ENCODE measurements at regions not wholly inside any gene's neighbourhood (a gene's known extent, or its start where the extent isn't known, plus 50 kb on each side); places are given as distances from the start of the nearest gene placed in this dataset.
"Not testable (repeated sequence)": the region's sequence is repeated elsewhere in the genome, so short reads cannot be mapped to it uniquely, and the experiment has no call there.

GRCh38 chrX:10676235-10676957, 56.0 kb upstream of the MID1 start:
- no peaks in the 10 kb centered on the region for H3K36me3 Mint-ChIP-seq (ENCODE audit: low read depth)
- no peaks in the 10 kb centered on the region for H3K9me3 Mint-ChIP-seq (ENCODE audit: low read depth)
- intact Hi-C loops (cut with DNase I, micrococcal nuclease) = no loop called here
- H3K27ac Mint-ChIP-seq = no peak overlapping the region
- ChIA-PET POLR2A (no interaction called here), CTCF (no interaction called here)
- H3K4me3 Mint-ChIP-seq = no peak overlapping the region
- ATAC-seq (no peak), DNase-seq (no peak)
- no peaks in the 10 kb centered on the region for H3K27me3 Mint-ChIP-seq
- no peaks in the 10 kb centered on the region for H3K4me1 Mint-ChIP-seq

GRCh38 chrX:10677490-10677889, 57.1 kb upstream of the MID1 start:
- intact Hi-C loops (cut with DNase I, micrococcal nuclease) = no loop called here
- H3K4me3 Mint-ChIP-seq = no peak overlapping the region
- ChIA-PET CTCF (no interaction called here), POLR2A (no interaction called here)
- DNase-seq (no peak), ATAC-seq (no peak)
- H3K4me1 Mint-ChIP-seq = no peaks in the 10 kb centered on the region
- no peaks in the 10 kb centered on the region for H3K36me3 Mint-ChIP-seq (ENCODE audit: low read depth)
- no peaks in the 10 kb centered on the region for H3K9me3 Mint-ChIP-seq (ENCODE audit: low read depth)
- H3K27ac Mint-ChIP-seq = no peak overlapping the region
- no peaks in the 10 kb centered on the region for H3K27me3 Mint-ChIP-seq

GRCh38 chrX:10679387-10679786, 59.0 kb upstream of the MID1 start:
- Mint-ChIP-seq H3K4me3 (no peak overlapping the region), H3K36me3 (ENCODE audit: low read depth) (no peaks in the 10 kb centered on the region), H3K27me3 (no peaks in the 10 kb centered on the region), H3K9me3 (ENCODE audit: low read depth) (no peaks in the 10 kb centered on the region), H3K4me1 (no peaks in the 10 kb centered on the region), H3K27ac (no peak overlapping the region)
- intact Hi-C loops (cut with DNase I, micrococcal nuclease) = no loop called here
- ChIA-PET CTCF (no interaction called here), POLR2A (no interaction called here)
- DNase-seq (no peak), ATAC-seq (no peak)

- ChIA-PET POLR2A (no interaction called here), CTCF (no interaction called here)
- no peak overlapping the region for H3K4me3 Mint-ChIP-seq
- ATAC-seq = no peak
- intact Hi-C loops (cut with DNase I, micrococcal nuclease) = no loop called here
- H3K9me3 Mint-ChIP-seq (ENCODE audit: low read depth) = no peaks in the 10 kb centered on the region
- H3K27me3 Mint-ChIP-seq = no peaks in the 10 kb centered on the region
- H3K36me3 Mint-ChIP-seq (ENCODE audit: low read depth) = no peaks in the 10 kb centered on the region
- DNase-seq = no peak
- no peak overlapping the region for H3K27ac Mint-ChIP-seq
- H3K4me1 Mint-ChIP-seq = no peaks in the 10 kb centered on the region
Measured at GRCh38 chrX:10681167-10681566, 60.8 kb upstream of the MID1 start.

- H3K9me3 Mint-ChIP-seq (ENCODE audit: low read depth); H3K4me3 Mint-ChIP-seq; H3K4me1 Mint-ChIP-seq; DNase-seq; ATAC-seq; H3K36me3 Mint-ChIP-seq (ENCODE audit: low read depth); POLR2A ChIA-PET; H3K27me3 Mint-ChIP-seq; intact Hi-C loops (cut with DNase I, micrococcal nuclease); H3K27ac Mint-ChIP-seq: not testable (repeated sequence)
- CTCF ChIA-PET = interaction anchor here (0.6 kb wide), 1 partner anchor 257 kb away, joined by 3 read pairs; no protein-coding TSS in a partner anchor
Measured at GRCh38 chrX:10683631-10684030, 63.2 kb upstream of the MID1 start.

GRCh38 chrX:10685923-10686595, 65.7 kb upstream of the MID1 start:
- no peak overlapping the region for H3K27ac Mint-ChIP-seq
- intact Hi-C loops (cut with DNase I, micrococcal nuclease) = no loop called here
- ChIA-PET CTCF (no interaction called here), POLR2A (no interaction called here)
- no peaks in the 10 kb centered on the region for H3K27me3 Mint-ChIP-seq
- no peak overlapping the region for H3K4me3 Mint-ChIP-seq
- H3K9me3 Mint-ChIP-seq (ENCODE audit: low read depth) = no peaks in the 10 kb centered on the region
- no peaks in the 10 kb centered on the region for H3K4me1 Mint-ChIP-seq
- ATAC-seq (no peak), DNase-seq (no peak)
- H3K36me3 Mint-ChIP-seq (ENCODE audit: low read depth) = no peaks in the 10 kb centered on the region

- H3K9me3 Mint-ChIP-seq (ENCODE audit: low read depth); CTCF ChIA-PET; ATAC-seq; intact Hi-C loops (cut with DNase I, micrococcal nuclease); POLR2A ChIA-PET; H3K4me3 Mint-ChIP-seq; DNase-seq; H3K27ac Mint-ChIP-seq; H3K36me3 Mint-ChIP-seq (ENCODE audit: low read depth); H3K27me3 Mint-ChIP-seq; H3K4me1 Mint-ChIP-seq: not testable (repeated sequence)
Measured at GRCh38 chrX:10691751-10692150, 71.4 kb upstream of the MID1 start.

- no peak for ATAC-seq
- intact Hi-C loops (cut with DNase I, micrococcal nuclease) = no loop called here
Measured at GRCh38 chrX:10697616-10698317, 77.4 kb upstream of the MID1 start.

GRCh38 chrX:10698318-10698640, 77.9 kb upstream of the MID1 start:
- no peaks in the 10 kb centered on the region for H3K36me3 Mint-ChIP-seq (ENCODE audit: low read depth)
- no peak overlapping the region for H3K4me3 Mint-ChIP-seq
- H3K4me1 Mint-ChIP-seq = no peaks in the 10 kb centered on the region
- ATAC-seq (no peak), DNase-seq (no peak)
- intact Hi-C loops (cut with DNase I, micrococcal nuclease) = no loop called here
- H3K9me3 Mint-ChIP-seq (ENCODE audit: low read depth) = peaks cover 2% of the 10 kb centered on the region
- CTCF ChIA-PET = no interaction called here
- no peaks in the 10 kb centered on the region for H3K27me3 Mint-ChIP-seq
- no peak overlapping the region for H3K27ac Mint-ChIP-seq
- POLR2A ChIA-PET = no interaction called here

More at GRCh38 chrX:10697616-10698317, 77.4 kb upstream of the MID1 start:
- Mint-ChIP-seq H3K27ac (no peak overlapping the region), H3K36me3 (ENCODE audit: low read depth) (no peaks in the 10 kb centered on the region), H3K27me3 (no peaks in the 10 kb centered on the region), H3K9me3 (ENCODE audit: low read depth) (peaks cover 2% of the 10 kb centered on the region), H3K4me3 (no peak overlapping the region), H3K4me1 (no peaks in the 10 kb centered on the region)
- DNase-seq = no peak
- ChIA-PET POLR2A (no interaction called here), CTCF (no interaction called here)

- POLR2A ChIA-PET = no interaction called here
- H3K27me3 Mint-ChIP-seq = no peaks in the 10 kb centered on the region
- no peak overlapping the region for H3K27ac Mint-ChIP-seq
- intact Hi-C loops (cut with DNase I, micrococcal nuclease) = no loop called here
- CTCF ChIA-PET = no interaction called here
- no peaks in the 10 kb centered on the region for H3K4me1 Mint-ChIP-seq
- DNase-seq (no peak), ATAC-seq (no peak)
- no peaks in the 10 kb centered on the region for H3K36me3 Mint-ChIP-seq (ENCODE audit: low read depth)
- H3K9me3 Mint-ChIP-seq (ENCODE audit: low read depth) = peaks cover 2% of the 10 kb centered on the region
- H3K4me3 Mint-ChIP-seq = no peak overlapping the region
Measured at GRCh38 chrX:10702031-10702430, 81.6 kb upstream of the MID1 start.

GRCh38 chrX:10706342-10706741, 86.0 kb upstream of the MID1 start:
- H3K27me3 Mint-ChIP-seq; ATAC-seq; CTCF ChIA-PET; H3K4me3 Mint-ChIP-seq; intact Hi-C loops (cut with DNase I, micrococcal nuclease); H3K36me3 Mint-ChIP-seq (ENCODE audit: low read depth); POLR2A ChIA-PET; H3K4me1 Mint-ChIP-seq; H3K27ac Mint-ChIP-seq; DNase-seq; H3K9me3 Mint-ChIP-seq (ENCODE audit: low read depth): not testable (repeated sequence)

- intact Hi-C loops (cut with DNase I, micrococcal nuclease) = no loop called here
- ATAC-seq (no peak), DNase-seq (no peak)
- Mint-ChIP-seq H3K9me3 (ENCODE audit: low read depth) (no peaks in the 10 kb centered on the region), H3K4me3 (no peak overlapping the region), H3K36me3 (ENCODE audit: low read depth) (no peaks in the 10 kb centered on the region), H3K27ac (no peak overlapping the region), H3K4me1 (no peaks in the 10 kb centered on the region), H3K27me3 (no peaks in the 10 kb centered on the region)
- ChIA-PET CTCF (interaction anchor here (1.1 kb wide), 1 partner anchor 518 kb away, joined by 3 read pairs; no protein-coding TSS in a partner anchor), POLR2A (no interaction called here)
Measured at GRCh38 chrX:10707773-10708172, 87.4 kb upstream of the MID1 start.

All from activated CD4-positive, alpha-beta T cell treated with anti-CD3 and anti-CD28 coated beads for 36 hours (primary cell).